GM12878 (cell line): ENCODE measurements at regions not wholly inside any gene's neighbourhood (a gene's known extent, or its start where the extent isn't known, plus 50 kb on each side); places are given as distances from the start of the nearest gene placed in this dataset.

Source experiments
- ATAC-seq: fragments of 200-7000 bp; cut with Tn5 transposase; 3 replicates; pipeline ENCODE4 v1.9.1; 2020; ENCODE audit warnings: mild to moderate bottlenecking, moderate library complexity
- BruUV-seq: library from RNA; stranded (reverse); fragments of 400-500 nt; replicated peaks from 2 replicates; lab custom pipeline; 2021; lab: Mats Ljungman, UMichigan
- CTCF ChIA-PET: fragments of 300-600 bp; sonication (Branson Sonifier 250); formaldehyde crosslinking; extraction: SDS; loops from one replicate; lab custom pipeline; 2021; ENCODE audit warnings: inconsistent platforms; lab: Yijun Ruan, JAX
- POLR2A ChIA-PET: fragments of 350-600 bp; formaldehyde crosslinking; extraction: SDS; loops from one replicate; lab custom pipeline; 2021; ENCODE audit warnings: inconsistent platforms; lab: Charles Lee
- RAD21 ChIA-PET: fragments of 300-600 bp; sonication (Branson Sonifier 250); formaldehyde crosslinking; loops from one replicate; lab custom pipeline; 2023; ENCODE audit warnings: antibody characterized with exemption; ENCODE audit not compliant: unreplicated experiment; lab: Charles Lee
- SMC1A ChIA-PET: fragments of 300-600 bp; sonication (Branson Sonifier 250); formaldehyde crosslinking; loops from one replicate; lab custom pipeline; 2023; ENCODE audit not compliant: unreplicated experiment, uncharacterized antibody; lab: Charles Lee
- DNase-seq: peaks from one replicate; pipeline ENCODE4 v3.0.0-alpha.2; 2011; ENCODE audit warnings: low read depth, low spot score
- FAIRE-seq: peaks from 3 replicates; lab custom pipeline; 2011; peaks lifted over from hg19 to GRCh38; lab: Jason Lieb, UNC
- H2AFZ ChIP-seq: 2 replicates; pipeline ENCODE4 v1.6.0; 2011; ENCODE audit warnings: low read depth, low read length, control low read depth; ENCODE audit not compliant: control insufficient read depth
- H3K27ac ChIP-seq: 2 replicates; pipeline ENCODE4 v1.5.1; 2011; ENCODE audit warnings: control low read depth; ENCODE audit not compliant: control insufficient read depth, insufficient read depth
- H3K27me3 ChIP-seq, 2 experiments: replicated peaks in 1 of 2; 2 replicates each; pipeline versions ENCODE4 v1.6.0 to v1.6.1; 2011; ENCODE audit warnings: low read length in 1 of 2; ENCODE audit not compliant: control insufficient read depth in 2 of 2, insufficient read depth in 2 of 2
- H3K36me3 ChIP-seq, 2 experiments: 2 replicates each; pipeline ENCODE4 v1.5.1; 2011; ENCODE audit warnings: low read length in 1 of 2; ENCODE audit not compliant: control insufficient read depth in 2 of 2, insufficient read depth in 2 of 2
- H3K4me1 ChIP-seq: 2 replicates; pipeline ENCODE4 v1.6.1; 2011; ENCODE audit warnings: mild to moderate bottlenecking, low read length, moderate library complexity, mixed read lengths; ENCODE audit not compliant: control insufficient read depth, insufficient read depth
- H3K4me2 ChIP-seq: 2 replicates; pipeline ENCODE4 v1.6.0; 2011; ENCODE audit warnings: control low read depth; ENCODE audit not compliant: control insufficient read depth, insufficient read depth
- H3K4me3 ChIP-seq: fragments of 200-600 bp; sonication (generic); 2 replicates; pipeline ENCODE4 v1.5.1; 2016
- H3K79me2 ChIP-seq: 2 replicates; pipeline ENCODE4 v1.6.0; 2011; ENCODE audit warnings: low read length; ENCODE audit not compliant: control insufficient read depth, insufficient read depth
- H3K9ac ChIP-seq: 2 replicates; pipeline ENCODE4 v1.8.0; 2011; ENCODE audit warnings: low read length, control low read depth, mixed read lengths; ENCODE audit not compliant: control insufficient read depth, insufficient read depth
- H3K9me3 ChIP-seq: replicated peaks from 3 replicates; pipeline ENCODE4 v1.5.1; 2011; ENCODE audit warnings: mild to moderate bottlenecking, low read length; ENCODE audit not compliant: control insufficient read depth, insufficient read depth
- H4K20me1 ChIP-seq: 2 replicates; pipeline ENCODE4 v1.6.0; 2011; ENCODE audit not compliant: control insufficient read depth, insufficient read depth
- BMI1 ChIP-seq: fragments of 450-650 bp; IDR thresholded peaks from 2 replicates; pipeline ENCODE4 v1.6.1; 2016; ENCODE audit warnings: mild to moderate bottlenecking, moderate library complexity, borderline replicate concordance
- CHD2 ChIP-seq: IDR thresholded peaks from 2 replicates; pipeline ENCODE4 v1.6.1; 2011; ENCODE audit warnings: low read depth, low read length, improper control_type of control experiment, borderline replicate concordance
- CHD4 ChIP-seq: fragments of 200-600 bp; sonication (generic); IDR thresholded peaks from 2 replicates; pipeline ENCODE4 v1.6.1; 2016; ENCODE audit warnings: mild to moderate bottlenecking
- E2F4 ChIP-seq: IDR thresholded peaks from 2 replicates; pipeline ENCODE4 v1.6.1; 2012; ENCODE audit warnings: low read depth, low read length, improper control_type of control experiment
- MYB ChIP-seq: fragments of 150-350 bp; IDR thresholded peaks from 2 replicates; pipeline ENCODE4 v1.6.1; 2014; ENCODE audit warnings: mild to moderate bottlenecking, low read depth, low read length, borderline replicate concordance
- NBN ChIP-seq: fragments of 450-650 bp; IDR thresholded peaks from 2 replicates; pipeline ENCODE4 v1.6.1; 2016
- PKNOX1 ChIP-seq: fragments of 450-650 bp; IDR thresholded peaks from 2 replicates; pipeline ENCODE4 v1.6.1; 2016; ENCODE audit warnings: mild to moderate bottlenecking
- RAD51 ChIP-seq: fragments of 450-650 bp; IDR thresholded peaks from 2 replicates; pipeline ENCODE4 v1.6.1; 2016; ENCODE audit warnings: moderate library complexity, mild to moderate bottlenecking, inconsistent platforms
- RB1 ChIP-seq: fragments of 450-650 bp; formaldehyde crosslinking; IDR thresholded peaks from 2 replicates; pipeline ENCODE4 v1.6.1; 2017; ENCODE audit warnings: mild to moderate bottlenecking, borderline replicate concordance
- SPI1 ChIP-seq: IDR thresholded peaks from 2 replicates; pipeline ENCODE4 v1.6.1; 2011; ENCODE audit warnings: low read depth, mild to moderate bottlenecking, low read length, moderate library complexity, borderline replicate concordance; ENCODE audit not compliant: insufficient read depth
- ZSCAN29 ChIP-seq: fragments of 450-650 bp; IDR thresholded peaks from 2 replicates; pipeline ENCODE4 v1.6.1; 2017; ENCODE audit warnings: mild to moderate bottlenecking, moderate library complexity
- WGBS: methylation state at CpG from one replicate; pipeline ENCODE4 v1.1.6; 2016; ENCODE audit warnings: low lambda C conversion rate; ENCODE audit not compliant: insufficient replicate concordance, insufficient coverage; ENCODE audit errors: missing lambda C conversion rate; 5-methylcytosine and 5-hydroxymethylcytosine counted together
- in situ Hi-C: fragments of 300-500 bp; cut with MboI; formaldehyde crosslinking; loops from 9 replicates; pipeline ENCODE4 v1.14.3; 2018; ENCODE audit warnings: mixed read lengths
- intact Hi-C: fragments of 100-400 bp; cut with micrococcal nuclease; formaldehyde crosslinking; loops from one replicate; pipeline ENCODE4 v1.14.2; 2022; ENCODE audit not compliant: unreplicated experiment
- TF ChIP-seq, protein P1 (sequence below): IDR thresholded peaks from 2 replicates; pipeline ENCODE4 v1.6.1; 2011; ENCODE audit warnings: low read depth, low read length, improper control_type of control experiment, borderline replicate concordance
- TF ChIP-seq, protein P2 (sequence below): fragments of 450-650 bp; IDR thresholded peaks from 2 replicates; pipeline ENCODE4 v1.6.1; 2017; ENCODE audit warnings: mild to moderate bottlenecking

DNA sequence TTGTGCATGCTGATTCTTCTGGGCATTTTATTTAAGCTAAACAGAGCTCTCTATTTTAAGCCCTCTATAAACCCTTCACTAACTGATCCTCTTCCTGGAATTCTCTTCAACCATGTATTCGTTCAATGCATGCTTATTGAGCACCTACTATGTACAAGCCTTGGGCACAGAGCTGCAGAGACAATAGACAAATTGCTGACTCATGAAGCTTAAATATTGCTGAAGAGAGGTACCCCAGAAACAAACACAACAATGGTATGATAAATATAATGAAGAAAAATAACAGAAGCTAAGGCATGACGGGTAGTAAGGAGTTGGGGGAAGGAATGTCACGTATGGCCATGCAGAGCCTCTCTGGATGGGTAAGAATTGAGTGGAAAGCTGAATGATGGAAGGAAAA, 222.2 kb downstream of the PPARGC1A start:
- no peak for TF ChIP-seq MYB
- TF ChIP-seq PKNOX1: no peak
- TF ChIP-seq, protein P1, sequence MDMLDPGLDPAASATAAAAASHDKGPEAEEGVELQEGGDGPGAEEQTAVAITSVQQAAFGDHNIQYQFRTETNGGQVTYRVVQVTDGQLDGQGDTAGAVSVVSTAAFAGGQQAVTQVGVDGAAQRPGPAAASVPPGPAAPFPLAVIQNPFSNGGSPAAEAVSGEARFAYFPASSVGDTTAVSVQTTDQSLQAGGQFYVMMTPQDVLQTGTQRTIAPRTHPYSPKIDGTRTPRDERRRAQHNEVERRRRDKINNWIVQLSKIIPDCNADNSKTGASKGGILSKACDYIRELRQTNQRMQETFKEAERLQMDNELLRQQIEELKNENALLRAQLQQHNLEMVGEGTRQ: no peak
- TF ChIP-seq CHD4: no peak
- TF ChIP-seq RB1: no peak
- TF ChIP-seq, protein P2, sequence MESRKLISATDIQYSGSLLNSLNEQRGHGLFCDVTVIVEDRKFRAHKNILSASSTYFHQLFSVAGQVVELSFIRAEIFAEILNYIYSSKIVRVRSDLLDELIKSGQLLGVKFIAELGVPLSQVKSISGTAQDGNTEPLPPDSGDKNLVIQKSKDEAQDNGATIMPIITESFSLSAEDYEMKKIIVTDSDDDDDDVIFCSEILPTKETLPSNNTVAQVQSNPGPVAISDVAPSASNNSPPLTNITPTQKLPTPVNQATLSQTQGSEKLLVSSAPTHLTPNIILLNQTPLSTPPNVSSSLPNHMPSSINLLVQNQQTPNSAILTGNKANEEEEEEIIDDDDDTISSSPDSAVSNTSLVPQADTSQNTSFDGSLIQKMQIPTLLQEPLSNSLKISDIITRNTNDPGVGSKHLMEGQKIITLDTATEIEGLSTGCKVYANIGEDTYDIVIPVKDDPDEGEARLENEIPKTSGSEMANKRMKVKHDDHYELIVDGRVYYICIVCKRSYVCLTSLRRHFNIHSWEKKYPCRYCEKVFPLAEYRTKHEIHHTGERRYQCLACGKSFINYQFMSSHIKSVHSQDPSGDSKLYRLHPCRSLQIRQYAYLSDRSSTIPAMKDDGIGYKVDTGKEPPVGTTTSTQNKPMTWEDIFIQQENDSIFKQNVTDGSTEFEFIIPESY: no peak
- TF ChIP-seq E2F4: no peak
- TF ChIP-seq RAD51: no peak
- no peak for TF ChIP-seq NBN
- TF ChIP-seq BMI1: no peak
- no peak for TF ChIP-seq CHD2
- no peak for TF ChIP-seq SPI1
- TF ChIP-seq ZSCAN29: no peak
- H4K20me1 ChIP-seq: no peaks in the 10 kb centered on the region
- BruUV-seq: no TSS peak
- H3K4me2 ChIP-seq: no peak overlapping the region
- FAIRE-seq: no peak
- no peaks in the 10 kb centered on the region for H3K79me2 ChIP-seq
- H3K27me3 ChIP-seq: no peaks in the 10 kb centered on the region
- 2% methylated on average over 3 of the region's 3 CpGs for WGBS
- SMC1A ChIA-PET: interaction anchor here (1.0 kb wide), 1 partner anchor 9 kb away, joined by 4 read pairs; no protein-coding TSS in a partner anchor
- no peaks in the 10 kb centered on the region for H3K9me3 ChIP-seq
- intact Hi-C loops (no loop called here), in situ Hi-C loops (no loop called here)
- CTCF ChIA-PET: no interaction called here
- H3K4me3 ChIP-seq: no peak overlapping the region
- H2AFZ ChIP-seq: no peak overlapping the region
- H3K9ac ChIP-seq: no peak overlapping the region
- POLR2A ChIA-PET: no interaction called here
- ATAC-seq: no peak
- RAD21 ChIA-PET: no interaction called here
- H3K27ac ChIP-seq: no peak overlapping the region
- H3K36me3 ChIP-seq: no peaks in the 10 kb centered on the region
- H3K4me1 ChIP-seq: no peaks in the 10 kb centered on the region
- no peak for DNase-seq
